ENCODE measurements at regions not wholly inside any gene's neighbourhood (a gene's known extent, or its start where the extent isn't known, plus 50 kb on each side); places are given as distances from the start of the nearest gene placed in this dataset.

DNA sequence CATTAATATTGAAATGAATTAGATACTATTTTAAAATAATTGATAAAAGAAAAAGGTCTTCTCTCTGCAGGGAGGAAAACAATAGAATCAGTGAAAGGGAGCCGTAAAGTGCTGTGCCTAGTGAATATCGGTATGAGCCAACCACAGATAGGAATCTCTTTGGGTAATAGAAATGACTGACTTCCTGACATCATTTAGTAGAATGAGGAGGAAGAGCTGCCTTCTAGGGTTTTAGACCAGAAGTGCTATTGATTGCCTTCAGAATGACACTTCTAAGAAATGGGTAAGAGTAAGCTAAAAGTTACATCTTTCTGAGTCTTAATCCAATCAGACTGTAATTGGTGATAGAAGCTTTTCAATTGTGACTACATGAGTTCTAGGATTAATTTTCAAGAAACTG, 134.0 kb upstream of the MAP9 start:
- DNase-seq = no peak

DNA sequence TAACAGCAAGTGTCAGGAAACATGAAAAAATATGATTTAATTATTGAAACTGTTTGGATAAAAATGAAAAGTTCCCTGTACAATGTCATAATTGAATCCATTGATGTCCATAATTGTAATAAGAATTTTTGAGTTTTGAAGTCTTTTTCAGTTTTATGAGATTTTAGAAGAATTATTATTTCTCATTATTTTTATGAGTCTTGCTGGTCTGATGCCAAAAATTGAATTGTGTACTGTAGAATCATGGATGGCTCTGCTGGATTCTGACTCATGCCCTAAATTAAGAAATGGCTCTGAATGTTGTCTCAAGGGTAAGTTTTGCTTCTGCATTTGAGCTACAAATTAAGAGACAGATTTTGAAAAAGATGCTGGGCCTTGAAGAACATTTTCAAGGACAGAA, 132.8 kb upstream of the MAP9 start:
- no peak for DNase-seq

DNA sequence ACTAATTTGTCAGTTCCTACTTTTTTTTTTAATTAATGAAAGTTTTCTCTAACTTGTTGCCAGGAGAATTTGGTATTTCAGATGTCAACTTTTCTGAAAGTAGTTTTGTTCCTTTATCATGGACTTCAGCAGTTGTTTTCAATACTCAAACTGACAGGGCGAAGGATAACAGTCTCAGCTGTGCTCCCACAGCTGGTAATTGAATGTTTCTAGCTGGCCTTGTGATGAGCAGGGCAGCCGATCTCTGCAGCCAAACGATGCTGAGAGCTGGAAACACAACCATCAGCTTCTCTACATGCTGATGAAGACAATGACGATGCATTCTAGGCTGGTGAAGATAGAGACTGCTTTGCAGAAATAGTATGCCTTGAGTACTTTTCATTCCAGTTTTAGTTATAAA, 130.0 kb upstream of the MAP9 start:
- DNase-seq = no peak

DNA sequence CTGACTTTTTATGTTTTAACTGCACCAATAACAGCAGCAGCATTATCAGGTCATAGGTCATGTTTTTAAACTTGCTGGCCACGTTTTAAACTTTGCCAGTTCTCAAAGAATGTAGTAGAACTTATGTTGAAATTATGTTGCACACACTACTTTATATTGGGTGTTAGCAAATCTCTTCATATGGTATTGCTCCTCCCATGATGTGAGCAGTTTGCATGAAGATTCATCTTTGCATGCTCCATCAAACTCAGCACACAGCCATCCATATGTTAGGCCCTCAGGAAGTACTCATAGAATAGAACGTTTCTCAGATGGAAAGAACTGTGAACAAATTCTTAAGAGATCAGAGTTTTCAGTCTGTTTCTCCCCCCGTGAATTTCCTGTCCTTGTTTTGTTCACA, 128.6 kb upstream of the MAP9 start:
- DNase-seq = no peak

DNA sequence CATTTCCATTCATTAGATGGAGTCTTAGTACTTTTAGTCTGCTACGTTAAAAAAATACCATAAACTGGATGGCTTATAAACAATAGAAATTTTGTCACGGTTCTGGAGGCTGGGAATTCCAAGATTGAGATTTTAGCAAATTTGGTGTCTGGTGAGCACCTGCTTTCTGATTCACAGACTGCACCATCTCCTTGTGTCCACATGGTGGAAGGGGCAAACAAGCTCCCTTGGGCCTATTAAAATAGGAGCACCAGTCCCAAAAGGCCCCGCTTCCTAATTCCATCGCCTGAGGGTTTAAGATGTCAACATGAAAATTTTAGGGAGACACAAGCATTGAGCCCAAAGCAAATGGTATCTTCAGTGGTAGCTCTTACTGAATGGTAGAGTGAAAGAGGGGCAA, 120.5 kb upstream of the MAP9 start:
- DNase-seq = no peak

DNA sequence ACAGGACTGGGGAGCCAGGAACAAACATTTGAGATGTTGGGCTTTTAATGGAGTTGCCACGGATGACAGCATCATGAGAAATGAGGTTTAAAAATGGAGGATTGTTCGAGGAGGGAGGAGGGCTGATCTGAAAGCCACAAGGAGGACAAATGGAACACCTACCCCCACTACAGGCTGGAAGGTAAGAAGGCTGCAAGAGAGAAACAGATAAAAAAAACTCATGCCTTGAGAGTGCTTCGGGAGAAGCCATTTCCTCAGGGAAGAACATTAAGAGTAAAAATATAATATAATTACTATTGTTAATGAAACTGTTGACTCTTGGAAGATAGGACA, 119.5 kb upstream of the MAP9 start:
- DNase-seq = no peak

DNA sequence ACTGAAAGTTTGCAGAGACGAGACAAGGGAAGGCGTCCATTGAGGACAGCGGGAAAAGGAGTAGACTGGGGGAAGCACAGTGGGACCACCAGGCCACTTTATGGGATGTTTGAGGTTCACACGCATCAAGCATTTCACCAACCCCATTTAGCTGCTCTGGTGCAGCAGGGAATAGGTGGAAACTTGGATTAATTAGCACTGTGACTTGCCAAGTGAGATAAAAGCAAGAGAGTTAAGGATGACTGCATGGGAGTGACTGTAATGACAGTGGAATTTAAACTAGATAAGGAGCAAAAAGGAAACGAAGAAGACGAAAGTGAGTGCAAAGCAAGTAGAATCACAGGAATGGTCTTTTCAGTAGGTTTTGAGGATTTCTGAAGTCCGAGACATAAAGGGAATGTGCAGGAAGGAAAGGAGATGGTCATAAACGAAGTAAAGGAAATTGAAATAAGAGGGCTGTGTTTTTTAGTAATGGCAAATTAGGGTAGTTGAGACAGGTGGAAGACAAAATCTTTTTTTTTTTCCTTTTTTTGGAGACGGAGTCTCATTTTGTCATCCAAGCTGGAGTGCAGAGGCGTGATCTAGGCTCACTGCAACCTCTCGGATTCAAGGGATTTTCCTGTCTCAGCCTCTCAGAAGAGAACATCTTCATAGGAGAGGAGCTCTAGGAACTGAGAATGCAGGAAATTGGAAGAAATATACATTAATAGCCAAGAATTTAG, 119.0 kb upstream of the MAP9 start:
- DNase-seq = no peak

DNA sequence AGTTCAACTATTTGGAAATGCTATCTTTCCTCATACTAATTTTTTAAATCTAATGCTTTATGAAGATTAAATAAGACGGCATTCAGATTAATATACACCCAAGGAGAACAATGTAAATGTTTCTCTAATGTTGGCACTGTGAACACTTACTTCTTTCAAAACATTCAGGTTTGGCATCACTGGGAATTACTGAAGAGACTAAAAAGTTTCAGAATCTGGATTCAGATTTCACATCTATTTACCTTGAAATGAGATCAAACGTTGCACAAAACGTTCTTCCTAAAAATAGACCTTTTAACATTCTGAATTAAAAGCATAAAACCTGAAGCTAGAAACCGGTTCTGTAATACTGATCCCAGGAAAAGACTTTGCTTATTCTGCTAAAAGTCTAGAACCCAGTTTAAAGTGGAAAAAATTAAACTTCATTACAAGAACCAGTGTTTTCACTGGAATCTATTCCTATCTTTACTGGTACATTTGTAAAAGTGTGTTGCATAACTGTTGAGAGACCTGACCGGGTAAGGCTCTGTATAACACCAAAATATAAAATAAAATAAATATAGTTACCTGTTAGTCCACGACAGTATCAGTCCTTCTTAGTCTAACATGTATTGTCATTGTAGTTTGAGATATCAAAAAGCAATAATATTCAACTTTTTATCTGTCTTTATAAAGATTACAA, 117.4 kb upstream of the MAP9 start:
- DNase-seq = no peak

DNA sequence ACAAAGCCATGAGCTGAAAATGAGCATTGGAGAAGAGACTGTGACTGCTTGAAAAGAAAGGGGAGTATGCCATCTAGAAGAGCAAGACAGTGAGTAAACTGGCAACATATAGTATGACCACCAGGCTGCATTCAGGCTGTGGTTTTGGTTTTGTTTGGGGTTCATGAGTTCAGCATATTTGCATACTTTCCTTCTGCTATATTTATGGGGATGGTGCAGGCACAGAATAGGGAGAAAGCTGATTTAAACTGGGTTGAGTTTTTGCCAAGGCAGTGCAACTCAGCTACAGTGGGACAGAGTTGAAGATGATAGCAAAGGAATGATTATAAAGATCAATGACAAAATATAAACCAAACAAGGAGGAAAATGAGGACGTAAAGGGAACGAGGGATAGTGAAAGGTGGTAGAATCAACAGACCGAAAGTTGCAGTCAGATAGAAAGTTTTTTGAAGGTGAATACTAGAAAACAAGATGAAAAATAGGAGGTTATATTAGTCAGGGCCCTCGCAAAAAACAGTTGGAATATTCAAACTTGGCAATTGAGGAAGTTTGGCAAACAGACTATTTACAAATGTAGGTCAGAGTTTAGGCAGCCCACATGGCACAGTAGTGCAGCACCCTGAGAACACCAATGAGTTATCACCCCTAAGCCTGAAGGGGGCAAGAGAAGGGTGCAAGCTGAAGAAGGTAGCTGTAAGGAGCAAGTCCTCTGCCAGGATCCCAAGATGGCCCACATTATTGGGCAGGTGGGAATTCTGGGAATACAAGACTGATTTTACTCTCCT, 114.8 kb upstream of the MAP9 start:
- DNase-seq = no peak

DNA sequence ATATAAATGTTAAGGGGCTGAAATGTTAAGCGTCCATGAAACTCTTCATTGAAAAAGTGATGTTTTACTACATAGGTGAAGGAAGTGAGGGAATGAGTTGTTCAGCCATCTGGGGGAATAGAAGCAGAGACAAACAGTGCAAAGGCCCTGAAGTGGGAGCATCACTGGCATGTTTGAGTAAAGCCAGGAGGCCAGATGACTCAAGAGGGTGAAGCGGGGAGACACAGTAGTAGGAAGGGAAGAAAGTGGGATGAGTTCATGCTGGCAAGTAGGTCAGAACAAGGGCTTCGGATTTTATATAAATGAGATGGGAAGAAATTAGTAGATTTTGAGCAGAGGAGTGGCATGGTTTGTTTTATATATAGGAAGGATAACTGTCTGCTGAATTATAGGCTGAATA, 112.5 kb upstream of the MAP9 start:
- DNase-seq = no peak

DNA sequence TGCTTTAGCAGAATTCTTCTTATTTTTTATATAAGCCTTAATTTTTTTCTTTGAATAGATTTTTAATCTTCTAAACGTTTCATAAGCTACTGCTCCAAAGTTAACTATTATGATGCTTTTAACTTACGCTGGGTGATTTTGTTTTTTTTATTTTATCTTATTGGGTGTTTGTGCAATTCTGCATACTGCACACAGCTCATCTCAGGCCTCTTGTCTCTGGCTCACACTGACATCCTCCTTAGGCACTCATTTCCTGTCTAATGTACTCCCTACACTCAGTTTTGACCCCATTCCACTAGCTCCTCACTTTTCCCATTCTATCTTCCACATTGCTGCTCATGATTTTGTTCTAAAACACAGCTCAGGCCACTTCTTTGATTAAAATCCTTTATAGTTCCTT, 111.9 kb upstream of the MAP9 start:
- DNase-seq = no peak

DNA sequence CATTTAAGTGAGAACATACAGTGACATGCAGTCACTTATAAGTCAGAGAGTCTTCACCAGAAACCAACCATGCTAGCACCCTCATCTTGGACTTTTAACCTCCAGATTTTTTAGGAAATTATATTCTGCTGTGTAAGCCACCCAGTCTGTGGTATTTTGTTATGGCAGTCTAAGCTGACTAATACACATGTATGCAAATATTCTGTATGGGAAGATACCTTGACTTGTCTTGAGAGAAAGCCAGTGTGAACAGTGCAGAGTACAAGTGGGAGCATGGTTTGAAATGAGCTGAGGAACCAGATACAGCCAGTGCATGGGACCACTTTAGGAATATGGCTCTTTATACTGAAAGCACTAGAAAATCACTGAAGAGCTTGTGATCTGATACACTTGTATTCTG, 110.4 kb upstream of the MAP9 start:
- no peak for DNase-seq

DNA sequence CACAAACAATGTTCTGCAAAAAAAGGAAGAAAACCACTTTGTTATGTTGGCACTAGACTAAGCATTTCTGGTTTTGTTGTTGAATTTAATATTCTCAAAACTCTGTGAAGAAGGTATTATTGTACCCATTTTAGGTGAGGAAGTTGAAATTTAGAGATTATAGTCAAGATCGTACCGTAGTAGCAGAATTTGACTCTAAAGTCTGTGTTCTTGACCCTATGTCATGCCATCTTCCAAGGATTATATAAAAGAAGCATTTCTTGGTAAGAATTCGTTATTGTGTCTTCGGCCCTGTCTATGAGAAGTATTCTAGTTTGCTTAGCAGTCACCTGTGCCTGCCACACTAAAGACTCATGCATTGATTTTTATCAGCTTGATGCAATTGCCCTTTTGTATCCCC, 104.4 kb upstream of the MAP9 start:
- no peak for DNase-seq

DNA sequence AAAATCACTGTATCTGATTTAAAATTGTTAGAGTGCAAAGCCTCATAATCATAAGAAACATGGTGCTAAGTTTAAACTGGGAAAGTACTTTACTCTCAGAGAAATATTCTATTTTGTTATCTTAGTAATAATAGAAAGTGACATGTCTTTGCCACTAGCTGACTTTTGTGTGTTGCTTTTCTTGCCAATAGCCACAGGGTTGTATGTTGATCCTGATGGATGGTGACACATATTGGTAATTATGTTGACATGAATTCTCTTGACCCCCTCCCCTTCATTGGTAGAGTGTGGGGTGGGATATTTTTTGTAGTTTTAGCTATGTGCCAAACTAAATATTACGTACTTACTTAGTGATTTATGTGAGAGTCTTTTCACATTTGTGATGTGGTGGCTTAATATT, 103.1 kb upstream of the MAP9 start:
- no peak for DNase-seq

DNA sequence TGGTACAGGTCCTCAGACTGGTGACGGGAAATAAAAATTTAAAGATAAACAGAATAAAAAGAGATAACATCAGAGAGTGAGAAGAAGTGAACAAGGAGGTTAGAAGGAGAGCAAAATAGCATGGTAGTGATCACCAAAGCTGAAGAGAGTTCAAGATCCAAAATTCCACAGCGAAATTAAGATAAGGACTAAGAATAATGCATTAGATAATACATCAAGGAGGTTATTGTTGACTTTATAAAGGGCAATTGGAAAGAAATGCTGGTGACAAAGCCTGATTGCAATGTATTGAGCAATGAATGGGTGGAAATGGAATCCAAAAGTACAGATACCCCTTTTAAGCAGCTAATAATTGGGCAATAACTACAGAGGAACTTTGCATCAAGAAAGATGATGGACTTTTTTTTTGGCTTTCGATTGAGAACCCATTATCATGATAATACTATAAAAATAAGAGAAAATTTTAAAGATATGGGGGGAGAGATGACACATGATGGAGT, 101.6 kb upstream of the MAP9 start:
- no peak for DNase-seq

DNA sequence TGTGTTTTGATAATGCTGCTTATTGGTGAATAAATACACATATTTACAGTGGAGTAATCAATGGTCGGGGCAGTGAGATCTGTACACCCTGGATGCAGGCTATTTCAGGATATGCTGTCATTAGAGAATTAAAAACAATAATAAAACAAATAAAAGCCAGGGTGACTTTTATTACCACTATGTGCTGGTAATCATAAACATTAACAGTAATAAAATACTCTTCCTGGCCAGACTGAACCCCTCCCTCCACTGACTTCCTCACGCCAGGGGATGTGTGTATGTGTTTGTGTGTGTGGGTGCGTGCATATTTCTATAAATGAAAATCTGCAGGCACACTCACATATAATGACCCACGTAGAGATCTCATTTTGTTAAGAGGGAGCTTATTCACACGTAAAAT, 98.0 kb upstream of the MAP9 start:
- no peak for DNase-seq

DNA sequence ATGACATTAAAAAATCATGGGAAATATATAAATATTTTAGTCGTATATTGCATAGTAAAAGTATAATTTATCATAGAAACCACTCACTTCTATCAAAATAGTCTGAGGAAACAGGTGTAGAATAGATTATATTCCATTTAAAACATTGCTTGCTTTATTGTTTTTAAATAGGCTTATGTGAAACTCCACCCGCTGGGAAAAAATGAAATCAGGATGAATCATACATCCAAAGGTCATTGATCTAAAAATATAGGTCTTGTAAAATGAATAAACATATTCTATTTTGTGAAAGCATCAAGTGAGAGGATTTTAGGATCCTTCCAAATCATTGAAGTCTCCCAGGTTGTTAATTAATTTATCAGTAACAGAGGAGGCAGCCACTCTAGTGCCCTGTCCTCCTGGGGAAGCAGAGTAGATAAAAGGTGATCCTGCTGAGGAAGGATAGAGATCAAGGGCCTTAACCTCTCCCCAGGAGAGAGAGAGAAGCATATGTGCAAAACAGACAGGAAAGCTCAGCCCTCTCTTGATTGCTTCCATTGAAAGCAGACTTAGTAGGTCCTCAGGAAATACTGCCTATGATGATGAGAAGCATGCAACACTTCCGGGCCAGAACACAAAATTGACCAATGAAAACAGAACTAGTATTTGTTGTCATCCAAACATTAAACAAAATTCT, 96.8 kb upstream of the MAP9 start:
- no peak for DNase-seq

DNA sequence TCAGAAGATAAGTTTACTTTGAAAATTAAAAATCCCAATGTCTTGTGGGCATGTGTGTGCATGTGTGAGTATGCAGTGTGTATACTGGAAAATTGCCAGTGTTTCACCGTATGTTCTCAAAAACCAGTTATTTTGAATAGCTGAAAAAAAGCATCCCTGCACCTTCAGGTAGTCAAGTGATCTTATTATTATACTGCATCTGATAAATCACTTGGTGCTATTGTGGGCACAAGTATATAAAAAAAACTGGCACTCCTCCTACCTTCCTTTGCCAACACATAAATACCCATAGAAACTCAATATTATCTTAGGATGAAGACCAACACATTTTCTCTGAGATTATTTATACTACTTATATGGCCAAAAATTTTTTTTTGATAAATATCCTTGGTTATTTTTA, 91.5 kb upstream of the MAP9 start:
- DNase-seq = no peak

DNA sequence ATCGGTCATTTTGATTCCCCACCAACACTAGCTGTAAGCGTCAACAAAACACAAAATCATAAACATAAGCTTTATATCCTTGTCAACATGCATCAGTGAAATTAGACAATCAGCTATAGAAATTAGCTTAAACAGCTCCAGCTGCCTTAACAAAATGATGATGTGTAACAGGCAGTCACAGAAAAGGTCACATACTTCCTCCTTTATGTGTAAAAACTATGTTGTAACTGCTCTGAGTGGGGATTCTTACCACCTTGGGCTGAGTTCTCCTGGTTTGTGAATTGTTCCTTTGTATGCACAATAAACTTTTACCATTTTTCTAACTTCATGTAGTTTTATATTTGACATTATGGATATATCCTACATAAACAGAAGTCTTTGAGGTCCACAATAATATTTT, 73.9 kb upstream of the MAP9 start:
- DNase-seq = no peak

DNA sequence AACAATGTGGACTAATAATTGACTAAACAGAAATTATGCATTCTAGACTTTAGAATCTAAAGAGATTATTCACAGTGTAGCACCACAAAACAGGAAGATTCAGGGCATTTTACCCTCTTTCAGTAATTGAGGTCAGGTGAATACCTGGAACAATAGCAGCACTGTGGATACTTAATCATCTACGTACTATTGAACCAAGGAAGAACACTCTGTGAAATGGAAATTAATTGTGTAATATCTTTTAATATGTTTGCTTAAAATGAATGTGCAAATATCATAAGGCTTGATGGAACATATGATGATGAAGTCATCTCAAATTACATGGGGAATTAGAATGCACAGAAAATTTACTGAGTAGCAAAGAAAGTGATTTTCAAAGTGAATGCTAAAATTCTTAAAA, 68.5 kb upstream of the MAP9 start:
- no peak for DNase-seq

DNA sequence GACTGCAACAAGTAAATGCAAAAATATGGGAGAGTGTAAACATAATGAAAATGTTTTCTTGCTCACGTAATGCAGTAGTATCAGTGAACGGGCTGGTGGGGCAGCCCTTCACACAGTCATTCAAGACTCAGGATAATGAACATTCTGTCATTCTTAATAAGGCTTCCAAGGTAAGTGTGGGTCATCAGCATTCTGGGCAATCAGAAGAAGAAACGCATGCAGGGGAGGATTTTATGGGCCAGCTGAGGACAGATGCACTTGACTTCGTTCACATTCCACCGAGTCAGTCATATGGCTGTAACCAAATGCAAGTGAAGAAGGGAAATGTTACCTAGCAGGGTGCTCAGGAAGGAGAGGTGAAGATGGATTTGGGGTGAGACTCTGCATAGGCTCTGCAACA, 68.0 kb upstream of the MAP9 start:
- no peak for DNase-seq

DNA sequence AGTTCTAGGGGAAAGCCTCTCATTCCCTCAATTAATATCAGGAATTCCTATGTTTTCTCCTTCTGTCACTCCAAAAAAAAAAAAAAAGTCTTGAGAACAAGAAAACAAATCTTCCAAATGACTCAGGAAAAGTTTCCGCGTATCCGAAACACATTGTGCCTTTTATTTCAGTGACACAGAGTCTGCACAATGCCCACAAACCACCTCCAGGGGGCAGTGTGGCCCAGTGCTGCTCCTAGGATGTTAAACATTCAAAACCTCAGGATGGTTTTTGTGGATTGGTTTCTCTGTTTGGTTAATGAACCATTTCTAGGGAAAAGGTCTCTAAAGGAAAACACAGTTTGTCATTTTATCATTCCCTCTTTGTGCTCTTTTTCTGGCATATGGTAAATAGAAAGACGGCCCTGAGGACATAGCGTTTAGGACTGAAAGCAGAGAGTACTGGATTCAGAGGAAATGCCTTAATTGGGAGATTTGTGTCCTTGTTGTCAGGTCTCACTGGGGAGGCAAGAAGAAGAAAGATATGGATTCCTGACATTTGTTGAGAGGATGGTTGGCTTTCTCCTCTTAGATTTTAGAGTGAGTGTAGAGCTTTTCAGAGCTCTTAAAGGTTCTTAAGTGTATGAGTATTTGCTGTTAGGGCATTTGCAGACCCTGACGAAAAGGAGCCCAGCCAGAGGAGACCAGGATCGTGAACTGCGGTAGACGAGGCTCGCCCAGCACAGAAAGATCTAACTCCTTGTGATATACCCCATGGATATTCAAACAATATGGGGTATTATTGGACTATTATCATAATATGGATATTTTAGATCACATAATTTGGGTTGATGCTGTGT, 65.7 kb upstream of the MAP9 start:
- peak; percentile 54 for DNase-seq

DNA sequence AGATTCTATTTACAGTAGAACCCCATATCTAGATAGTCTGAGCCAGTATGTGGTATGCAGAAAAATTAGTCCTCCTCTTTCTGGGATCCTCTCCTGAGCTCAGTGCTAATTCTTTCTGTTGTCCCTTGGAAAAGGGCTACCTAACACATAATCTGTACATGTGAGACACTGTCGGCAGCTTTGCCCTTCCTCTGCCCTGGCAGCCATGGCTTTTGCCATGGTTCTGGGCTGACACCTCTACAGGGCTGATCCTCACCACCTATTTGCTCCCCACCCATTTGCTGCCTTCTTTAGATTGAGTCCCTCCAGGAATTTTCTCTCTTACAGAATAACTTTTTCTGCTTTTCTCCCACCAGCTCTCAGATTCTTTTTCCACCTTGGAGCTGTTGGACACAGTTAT, 64.7 kb upstream of the MAP9 start:
- no peak for DNase-seq

Data from activated CD8-positive, alpha-beta memory T cell treated with anti-CD3 and anti-CD28 coated beads, Interleukin-2, amount 50 U/mL, for 4 hours (primary cell).